NCI-H1436 treated with DMSO at 0.1 percent for 48 hours (cell line): ENCODE measurements at regions not wholly inside any gene's neighbourhood (a gene's known extent, or its start where the extent isn't known, plus 50 kb on each side); places are given as distances from the start of the nearest gene placed in this dataset.

Experiments
- DNase-seq: peaks from one replicate; lab custom pipeline; 2025; lab: John Stamatoyannopoulos, UW

DNA sequence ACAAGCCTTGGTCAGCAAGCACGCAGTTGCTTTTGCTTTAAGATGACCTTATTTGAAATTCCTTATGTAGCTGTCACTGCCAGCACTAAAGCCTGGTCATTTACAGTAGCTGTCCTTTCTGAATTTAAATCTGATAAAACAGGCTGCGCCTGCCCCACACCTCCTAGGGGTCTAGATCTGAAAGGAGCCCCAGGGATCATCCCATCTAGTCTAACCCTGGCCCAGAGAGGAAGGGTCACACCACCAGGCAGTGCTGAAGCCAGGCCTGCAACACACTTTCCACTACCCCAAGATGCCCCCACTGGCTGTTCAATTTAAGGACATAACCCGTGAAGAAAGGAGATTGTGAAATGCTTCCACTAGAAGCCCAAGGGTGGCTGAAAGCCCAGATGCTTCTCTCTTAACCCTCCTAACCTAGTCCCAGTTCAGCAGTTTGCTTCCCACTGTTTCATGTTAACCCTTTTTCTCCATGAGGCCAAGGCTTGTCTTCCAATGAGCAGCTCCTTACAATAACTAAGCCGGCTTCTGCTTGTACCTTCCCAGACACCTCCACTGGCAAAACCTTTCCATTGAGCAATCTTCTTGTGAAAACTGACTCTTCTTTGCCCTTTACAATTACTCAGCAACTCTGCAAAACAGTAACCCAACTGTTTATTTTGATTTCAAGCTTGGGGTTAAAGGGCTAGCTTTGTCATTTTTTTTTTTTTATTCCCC is 198.9 kb upstream of the LPP start:
- no peak for DNase-seq

DNA sequence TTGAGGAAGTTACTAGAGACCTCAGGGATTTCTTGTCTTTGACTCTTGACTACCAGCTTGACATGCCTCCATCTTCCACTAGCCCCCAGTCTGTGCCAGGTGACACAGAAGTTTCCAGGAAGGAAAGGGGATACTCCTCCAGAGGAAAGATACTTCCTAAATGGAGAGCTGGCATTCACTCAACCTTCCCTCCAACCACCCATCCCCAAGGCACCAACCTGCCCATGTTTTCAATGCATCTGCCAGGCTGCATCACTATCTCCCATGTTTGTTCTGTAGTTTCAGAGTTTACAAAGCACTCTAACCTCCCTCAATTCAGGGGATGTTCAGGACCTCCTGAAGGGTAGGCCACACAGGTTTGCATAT is 198.4 kb upstream of the LPP start:
- DNase-seq = no peak

DNA sequence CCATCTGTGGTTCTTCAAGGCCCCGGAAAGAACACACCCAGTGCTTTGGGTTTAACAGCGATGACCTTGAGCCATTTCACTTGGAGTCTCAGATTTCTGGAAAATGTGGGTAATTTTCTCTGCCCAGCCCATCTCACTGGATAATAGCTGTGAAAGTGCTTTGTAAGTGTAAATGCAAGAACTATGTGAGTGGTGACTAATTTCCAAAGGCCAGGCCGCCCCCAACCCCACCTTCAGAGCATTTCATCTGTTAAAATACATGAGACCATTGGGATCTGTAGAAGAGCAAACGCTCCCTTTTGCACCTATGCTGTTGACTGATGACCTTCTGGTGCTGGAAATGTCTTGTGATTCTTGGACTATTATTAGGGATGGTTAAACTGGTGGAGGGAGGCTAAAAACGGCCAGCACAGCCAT is 196.8 kb upstream of the LPP start:
- DNase-seq = no peak

GRCh38 chr3:187957582-187957981 is 196.4 kb upstream of the LPP start:
- DNase-seq = no peak

DNA sequence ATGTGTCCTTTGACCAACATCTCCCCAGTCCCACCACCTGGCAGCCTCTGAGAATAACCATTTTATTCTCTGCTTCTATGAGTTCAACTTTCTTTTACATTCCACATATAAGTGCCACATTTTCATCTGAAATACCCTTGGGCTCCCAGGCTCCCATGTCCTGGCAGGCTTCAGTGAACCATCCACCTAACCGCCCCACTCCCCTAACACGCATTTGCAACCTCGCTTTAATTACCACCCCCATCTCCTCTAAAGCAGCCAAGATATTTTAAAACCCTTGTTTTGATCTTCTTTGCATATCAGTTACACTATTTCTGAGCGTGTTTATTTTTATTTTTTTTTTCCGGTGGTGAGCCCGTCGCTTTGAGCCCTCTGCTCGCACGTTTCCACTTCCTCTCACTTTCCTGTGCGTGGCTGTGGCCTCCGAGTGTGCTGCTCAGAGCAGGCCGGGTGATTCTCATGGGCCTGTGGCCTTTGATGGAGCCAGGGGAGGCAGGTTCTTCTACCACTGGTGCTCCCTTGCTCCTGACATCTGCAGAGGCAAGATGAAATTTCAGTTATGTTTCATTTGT is 195.4 kb upstream of the LPP start:
- no peak for DNase-seq

DNA sequence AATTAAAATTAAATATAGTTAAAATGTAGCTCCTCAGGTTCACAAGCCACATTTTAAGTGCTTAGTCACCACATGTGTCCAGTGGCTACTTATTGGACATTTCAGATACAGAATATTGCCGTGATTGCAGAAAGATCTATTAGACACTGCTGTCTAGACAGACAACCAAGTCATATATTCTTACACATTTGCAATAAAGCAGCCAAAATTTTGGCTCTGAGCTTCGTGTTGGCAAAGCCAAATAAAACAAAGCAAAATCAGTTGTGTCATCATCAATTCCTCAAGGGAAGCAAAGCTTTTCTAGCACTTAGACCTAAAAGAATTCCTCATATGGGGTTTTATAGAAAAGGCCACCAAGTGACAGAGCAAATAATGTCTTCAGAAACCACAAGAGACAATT is 193.1 kb upstream of the LPP start:
- no peak for DNase-seq

GRCh38 chr3:187961366-187961765 is 192.6 kb upstream of the LPP start:
- DNase-seq = no peak

DNA sequence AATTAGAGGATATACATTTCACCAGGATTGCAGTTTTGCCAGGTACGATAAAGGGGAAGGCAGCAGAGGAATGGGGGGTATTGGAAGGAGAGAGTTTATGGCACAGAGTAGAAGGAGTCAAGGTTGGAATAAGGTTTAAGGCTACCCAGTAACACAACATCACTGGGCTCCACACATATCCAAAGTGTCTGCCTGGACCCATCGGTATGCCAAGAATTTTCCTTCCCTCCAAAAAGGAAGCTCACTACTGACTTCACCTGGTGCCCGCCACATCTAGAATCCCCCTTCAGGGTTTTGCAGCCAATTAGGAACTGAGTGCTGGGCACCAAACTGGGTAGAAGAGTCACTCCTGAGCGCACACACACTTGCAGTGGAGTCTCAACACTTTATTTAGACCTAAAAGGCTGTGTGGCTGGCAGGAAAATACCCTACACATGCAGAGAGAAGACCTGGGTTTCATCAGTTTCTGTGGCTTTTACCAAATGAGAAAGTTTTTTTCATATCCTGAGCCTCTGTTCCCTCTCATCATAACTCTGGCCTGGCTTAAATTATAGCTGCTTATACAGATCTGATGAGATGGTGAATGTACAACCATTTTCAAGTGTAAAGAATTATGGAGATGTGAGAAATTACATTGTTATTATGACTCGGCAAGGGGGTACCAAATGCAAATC is 190.8 kb upstream of the LPP start:
- DNase-seq = no peak

- no peak for DNase-seq
Observed at GRCh38 chr3:187963677-187964385, 190.1 kb upstream of the LPP start.

DNA sequence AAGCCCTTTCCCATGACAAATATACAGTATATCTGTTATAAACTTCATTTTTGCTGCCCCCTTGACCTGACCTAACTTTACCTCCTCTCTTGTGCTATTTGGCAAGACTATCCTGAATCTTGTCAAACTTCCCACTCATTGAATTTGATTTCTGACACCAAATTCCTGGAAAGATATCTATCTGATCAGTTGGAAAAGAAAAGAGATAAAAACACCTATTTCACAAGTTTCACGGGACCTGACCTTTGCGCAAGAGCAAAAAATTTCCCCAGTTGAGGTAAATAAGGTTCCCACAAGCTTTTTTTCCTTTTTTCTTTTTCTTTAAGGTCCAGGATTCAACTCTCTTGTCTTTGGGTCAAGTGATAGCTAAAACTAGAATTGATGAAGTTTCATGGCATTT is 189.2 kb upstream of the LPP start:
- DNase-seq = no peak

DNA sequence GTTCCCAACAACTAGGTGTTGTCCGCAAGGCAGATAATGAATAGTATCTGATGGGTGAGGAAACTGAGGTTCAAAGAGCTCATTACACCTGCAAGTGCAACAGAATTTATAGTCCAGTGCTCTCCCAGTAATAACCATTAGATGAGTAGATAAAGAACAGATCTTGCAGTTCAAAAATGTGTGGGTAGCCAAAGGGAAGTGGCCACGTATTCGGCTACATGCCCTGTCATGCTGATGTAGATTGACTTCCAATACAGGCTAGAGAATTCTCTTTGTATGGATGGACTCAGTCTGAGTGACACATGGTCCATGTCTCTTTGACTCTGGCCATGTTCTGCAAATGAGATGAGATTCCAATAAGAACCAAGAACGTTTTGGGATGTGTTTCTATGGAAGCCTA is 187.9 kb upstream of the LPP start:
- DNase-seq = no peak

DNA sequence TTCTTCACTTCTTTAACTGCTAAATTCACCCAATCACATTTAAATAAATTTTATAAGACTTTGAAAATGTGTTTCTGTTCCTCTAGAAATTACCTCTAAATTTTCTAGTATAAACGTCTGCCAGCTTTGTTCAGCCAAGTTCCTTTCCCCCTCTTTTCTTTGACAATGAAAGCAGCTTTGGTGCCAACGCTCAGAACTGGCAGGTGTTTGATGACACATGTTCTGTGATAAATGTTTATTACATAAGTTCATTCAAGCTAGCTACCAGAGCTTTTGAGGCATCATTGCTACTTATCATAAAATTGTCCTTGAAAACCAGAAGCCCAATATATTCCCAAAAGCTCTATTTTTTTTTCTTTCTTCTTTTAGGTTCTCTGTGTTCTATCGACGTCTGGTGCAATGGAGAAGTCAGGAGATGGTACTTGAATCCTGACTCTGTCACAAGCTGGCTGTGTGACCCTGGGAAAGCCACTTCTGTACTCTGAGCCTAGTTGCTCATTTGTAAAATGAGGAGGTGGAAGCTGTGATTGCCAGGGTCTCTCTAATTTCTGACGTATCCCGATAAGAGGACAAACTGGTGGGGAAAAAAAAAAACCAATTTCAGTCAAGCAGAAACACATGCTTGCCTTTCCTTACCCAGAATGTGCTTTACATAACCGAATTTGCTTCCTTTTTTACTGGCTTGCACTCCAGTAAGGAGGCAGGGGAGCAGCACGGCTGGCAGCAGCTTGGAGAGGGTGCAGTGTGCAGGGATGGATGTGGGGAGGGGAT is 187.1 kb upstream of the LPP start:
- DNase-seq = no peak

GRCh38 chr3:187967993-187968392 is 186.0 kb upstream of the LPP start:
- no peak for DNase-seq

- DNase-seq = no peak
Observed at GRCh38 chr3:187968883-187969580, 184.9 kb upstream of the LPP start.

GRCh38 chr3:187969581-187969950 is 184.4 kb upstream of the LPP start:
- DNase-seq = no peak

DNA sequence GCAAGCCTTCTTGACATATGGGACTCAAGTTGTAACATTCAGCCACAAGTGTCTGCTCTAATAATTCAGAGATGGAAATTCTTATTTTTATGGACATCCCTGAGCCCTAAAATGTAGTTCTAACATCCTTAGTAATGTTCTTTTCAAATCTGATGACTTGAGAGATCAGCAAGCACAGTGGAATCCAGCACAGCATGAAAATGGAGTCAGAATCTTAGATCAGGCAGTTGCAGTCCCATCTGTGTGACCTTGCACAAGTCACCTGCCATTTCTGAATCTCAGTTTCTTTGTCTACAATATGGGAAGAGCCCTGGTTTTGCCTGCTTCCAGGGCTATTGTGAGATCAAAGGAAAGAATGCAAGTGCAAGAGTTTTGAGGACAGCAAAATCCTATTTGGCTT is 183.9 kb upstream of the LPP start:
- DNase-seq = no peak

GRCh38 chr3:187971629-187972028 is 182.3 kb upstream of the LPP start:
- DNase-seq = no peak

DNA sequence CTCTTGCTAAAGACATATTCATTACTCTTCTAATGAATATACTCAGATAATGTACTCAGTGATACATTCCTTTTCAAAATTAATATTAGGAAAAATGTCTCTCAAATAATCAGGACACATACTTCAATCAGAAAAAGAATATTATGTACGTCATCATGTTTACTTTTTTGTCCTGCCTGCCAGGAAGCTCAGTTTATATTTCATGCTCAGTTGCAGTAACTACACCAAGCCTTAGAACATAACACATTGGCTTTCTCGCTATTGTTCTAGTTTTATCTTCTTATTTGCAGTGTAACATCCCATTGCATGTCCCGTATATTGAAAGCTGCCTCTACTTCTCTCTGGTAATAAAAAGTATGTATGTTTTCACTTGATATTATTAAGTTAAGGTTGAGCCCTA is 181.5 kb upstream of the LPP start:
- no peak for DNase-seq

- no peak for DNase-seq
Observed at GRCh38 chr3:187973977-187974870, 179.7 kb upstream of the LPP start.

DNA sequence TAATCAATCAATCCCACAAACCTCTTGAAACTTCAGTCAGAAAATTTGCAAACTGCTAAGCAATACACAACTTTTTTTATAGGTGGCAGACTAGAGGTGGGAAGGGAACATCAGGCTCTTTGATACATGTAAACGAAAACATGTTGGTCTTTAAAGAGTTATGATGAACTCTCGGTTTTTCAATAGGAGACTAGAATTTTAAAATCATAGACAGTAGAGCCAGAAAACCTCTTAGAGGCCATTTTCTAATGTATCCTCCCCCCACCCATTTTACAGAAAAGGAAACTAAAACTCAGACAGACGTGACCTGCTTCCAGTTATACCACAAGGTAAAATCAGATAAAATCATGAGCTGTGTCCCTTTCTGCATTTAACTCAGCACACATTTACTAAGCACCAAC is 179.1 kb upstream of the LPP start:
- DNase-seq = no peak
